RWPE1 (cell line): ENCODE measurements at regions not wholly inside any gene's neighbourhood (a gene's known extent, or its start where the extent isn't known, plus 50 kb on each side); places are given as distances from the start of the nearest gene placed in this dataset.

ENCODE experiments used
- CTCF ChIA-PET: fragments of 350-600 bp; sonication (Branson Sonifier 250); formaldehyde crosslinking; extraction: SDS; loops from one replicate; lab custom pipeline; 2021; lab: Yijun Ruan, JAX
- POLR2A ChIA-PET: fragments of 400-600 bp; formaldehyde crosslinking; extraction: SDS; loops from one replicate; lab custom pipeline; 2020; ENCODE audit warnings: antibody characterized with exemption; ENCODE audit not compliant: low non-redundant PET; lab: Yijun Ruan, JAX
- DNase-seq: peaks from one replicate; pipeline ENCODE4 v3.0.0; 2012; ENCODE audit warnings: low spot score
- H3K27ac ChIP-seq: fragments of 450-650 bp; 2 replicates; pipeline ENCODE4 v1.5.1; 2017
- CTCF ChIP-seq: fragments of 450-650 bp; conservative IDR thresholded peaks from 2 replicates; pipeline ENCODE4 v1.5.1; 2017; ENCODE audit warnings: low read depth, mild to moderate bottlenecking

- no peak for TF ChIP-seq CTCF
- no peak for DNase-seq
- ChIA-PET CTCF (no interaction called here), POLR2A (no interaction called here)
- no peak overlapping the region for H3K27ac ChIP-seq
These were observed 285.3 kb upstream of the SLC8A1 start for GRCh38 chr2:40737180-40737579.

- no peak for DNase-seq
- CTCF ChIA-PET: no interaction called here
- POLR2A ChIA-PET: no interaction called here
- TF ChIP-seq CTCF: no peak
- H3K27ac ChIP-seq: no peak overlapping the region
These were observed 288.5 kb upstream of the SLC8A1 start for GRCh38 chr2:40740419-40740818.

- H3K27ac ChIP-seq: no peak overlapping the region
- POLR2A ChIA-PET: no interaction called here
- CTCF ChIA-PET: no interaction called here
- no peak for DNase-seq
- TF ChIP-seq CTCF: no peak
These were observed 289.6 kb upstream of the SLC8A1 start for GRCh38 chr2:40741532-40741931.

GRCh38 chr2:40746191-40746590 lies 294.3 kb upstream of the SLC8A1 start:
- H3K27ac ChIP-seq: no peak overlapping the region
- DNase-seq: no peak
- no peak for TF ChIP-seq CTCF
- ChIA-PET CTCF (no interaction called here), POLR2A (no interaction called here)

GRCh38 chr2:40751981-40752380 lies 300.1 kb upstream of the SLC8A1 start:
- no peak for DNase-seq

GRCh38 chr2:40752796-40753195 lies 300.9 kb upstream of the SLC8A1 start:
- H3K27ac ChIP-seq: no peak overlapping the region
- TF ChIP-seq CTCF: no peak
- DNase-seq: no peak
- CTCF ChIA-PET: no interaction called here
- POLR2A ChIA-PET: no interaction called here

More at GRCh38 chr2:40751981-40752380, 300.1 kb upstream of the SLC8A1 start:
- TF ChIP-seq CTCF: no peak
- ChIA-PET CTCF (no interaction called here), POLR2A (no interaction called here)
- H3K27ac ChIP-seq: no peak overlapping the region

GRCh38 chr2:40754912-40755311 lies 303.0 kb upstream of the SLC8A1 start:
- ChIA-PET POLR2A (no interaction called here), CTCF (no interaction called here)
- no peak for TF ChIP-seq CTCF
- no peak overlapping the region for H3K27ac ChIP-seq
- no peak for DNase-seq
